MM.1S (cell line): ENCODE measurements at regions not wholly inside any gene's neighbourhood (a gene's known extent, or its start where the extent isn't known, plus 50 kb on each side); places are given as distances from the start of the nearest gene placed in this dataset.

ENCODE experiments used
- DNase-seq: peaks from one replicate; pipeline ENCODE4 v3.0.0-alpha.2; 2015
- H2AFZ ChIP-seq: fragments of 300-600 bp; sonication (generic); 2 replicates; pipeline ENCODE4 v1.6.0; 2016; ENCODE audit warnings: antibody characterized with exemption, low read length
- H3F3A ChIP-seq: fragments of 300-600 bp; sonication (generic); 2 replicates; pipeline ENCODE4 v1.6.1; 2016; ENCODE audit warnings: mild to moderate bottlenecking, antibody characterized with exemption, low read length, moderate library complexity, mixed read lengths; ENCODE audit not compliant: insufficient read depth
- H3K27ac ChIP-seq: fragments of 300-600 bp; sonication (generic); 2 replicates; pipeline ENCODE4 v1.5.1; 2016; ENCODE audit warnings: mild to moderate bottlenecking, low read length
- H3K27me3 ChIP-seq: fragments of 300-600 bp; sonication (generic); replicated peaks from 2 replicates; pipeline ENCODE4 v1.6.0; 2016; ENCODE audit warnings: low read length; ENCODE audit not compliant: insufficient read depth
- H3K36me3 ChIP-seq: fragments of 300-600 bp; sonication (generic); replicated peaks from 2 replicates; pipeline ENCODE4 v1.6.1; 2016; ENCODE audit warnings: mild to moderate bottlenecking, low read length, mixed read lengths; ENCODE audit not compliant: insufficient read depth
- H3K4me1 ChIP-seq: fragments of 300-600 bp; sonication (generic); 2 replicates; pipeline ENCODE4 v1.6.1; 2016; ENCODE audit warnings: low read length, mixed read lengths
- H3K4me2 ChIP-seq: fragments of 300-600 bp; sonication (generic); 2 replicates; pipeline ENCODE4 v1.6.0; 2016; ENCODE audit warnings: low read depth, low read length
- H3K4me3 ChIP-seq: fragments of 300-600 bp; sonication (generic); 2 replicates; pipeline ENCODE4 v1.5.1; 2016; ENCODE audit warnings: low read length, mixed read lengths
- H3K79me2 ChIP-seq: fragments of 300-600 bp; sonication (generic); 2 replicates; pipeline ENCODE4 v1.6.1; 2016; ENCODE audit warnings: mixed run types, low read length, mixed read lengths
- H3K9ac ChIP-seq: fragments of 300-600 bp; sonication (generic); 2 replicates; pipeline ENCODE4 v1.6.1; 2016; ENCODE audit warnings: low read length, mixed read lengths
- H3K9me2 ChIP-seq: fragments of 300-600 bp; sonication (generic); replicated peaks from 2 replicates; pipeline ENCODE4 v1.6.1; 2016; ENCODE audit warnings: mild to moderate bottlenecking, low read length, mixed read lengths; ENCODE audit not compliant: insufficient read depth
- H3K9me3 ChIP-seq: fragments of 300-600 bp; sonication (generic); replicated peaks from 2 replicates; pipeline ENCODE4 v1.6.1; 2016; ENCODE audit warnings: mild to moderate bottlenecking, low read length, mixed read lengths; ENCODE audit not compliant: insufficient read depth
- H4K20me1 ChIP-seq: fragments of 300-600 bp; sonication (generic); 2 replicates; pipeline ENCODE4 v1.6.1; 2016; ENCODE audit warnings: mild to moderate bottlenecking, low read length, moderate library complexity, mixed read lengths; ENCODE audit not compliant: insufficient read depth
- EZH2 ChIP-seq: fragments of 300-600 bp; sonication (generic); optimal IDR thresholded peaks from 2 replicates; pipeline ENCODE3; 2017; ENCODE audit warnings: low read depth, mild to moderate bottlenecking, antibody characterized with exemption, low read length, mixed read lengths
- EZH2phosphoT487 ChIP-seq: fragments of 300-600 bp; sonication (generic); IDR thresholded peaks from 2 replicates; pipeline ENCODE4 v1.6.1; 2018; ENCODE audit warnings: antibody characterized with exemption, low read length
- TF ChIP-seq, protein P1 (sequence below): fragments of 300-600 bp; sonication (generic); IDR thresholded peaks from 2 replicates; pipeline ENCODE4 v1.5.1; 2016; ENCODE audit warnings: antibody characterized with exemption, low read length, mixed read lengths

- Histone ChIP-seq H3K9me3 (no peaks in the 10 kb centered on the region), H3K36me3 (no peaks in the 10 kb centered on the region)
These were observed 113.9 kb upstream of the IRS2 start for GRCh38 chr13:109900320-109900719.

GRCh38 chr13:109899748-109900147, 113.4 kb upstream of the IRS2 start:
- TF ChIP-seq, protein P1, sequence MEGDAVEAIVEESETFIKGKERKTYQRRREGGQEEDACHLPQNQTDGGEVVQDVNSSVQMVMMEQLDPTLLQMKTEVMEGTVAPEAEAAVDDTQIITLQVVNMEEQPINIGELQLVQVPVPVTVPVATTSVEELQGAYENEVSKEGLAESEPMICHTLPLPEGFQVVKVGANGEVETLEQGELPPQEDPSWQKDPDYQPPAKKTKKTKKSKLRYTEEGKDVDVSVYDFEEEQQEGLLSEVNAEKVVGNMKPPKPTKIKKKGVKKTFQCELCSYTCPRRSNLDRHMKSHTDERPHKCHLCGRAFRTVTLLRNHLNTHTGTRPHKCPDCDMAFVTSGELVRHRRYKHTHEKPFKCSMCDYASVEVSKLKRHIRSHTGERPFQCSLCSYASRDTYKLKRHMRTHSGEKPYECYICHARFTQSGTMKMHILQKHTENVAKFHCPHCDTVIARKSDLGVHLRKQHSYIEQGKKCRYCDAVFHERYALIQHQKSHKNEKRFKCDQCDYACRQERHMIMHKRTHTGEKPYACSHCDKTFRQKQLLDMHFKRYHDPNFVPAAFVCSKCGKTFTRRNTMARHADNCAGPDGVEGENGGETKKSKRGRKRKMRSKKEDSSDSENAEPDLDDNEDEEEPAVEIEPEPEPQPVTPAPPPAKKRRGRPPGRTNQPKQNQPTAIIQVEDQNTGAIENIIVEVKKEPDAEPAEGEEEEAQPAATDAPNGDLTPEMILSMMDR: no peak
- no peak for TF ChIP-seq EZH2
- TF ChIP-seq EZH2phosphoT487: no peak
- no peaks in the 10 kb centered on the region for H3K79me2 ChIP-seq

More at GRCh38 chr13:109900320-109900719, 113.9 kb upstream of the IRS2 start:
- Histone ChIP-seq H3K9ac (no peak overlapping the region), H3F3A (no peaks in the 10 kb centered on the region), H3K9me2 (no peaks in the 10 kb centered on the region), H3K4me2 (no peak overlapping the region), H3K27me3 (no peaks in the 10 kb centered on the region), H3K4me3 (no peak overlapping the region), H2AFZ (no peak overlapping the region), H4K20me1 (no peaks in the 10 kb centered on the region), H3K27ac (no peak overlapping the region), H3K79me2 (no peaks in the 10 kb centered on the region), H3K4me1 (no peaks in the 10 kb centered on the region)
- no peak for DNase-seq
- TF ChIP-seq EZH2: no peak
- TF ChIP-seq, protein P1: no peak
- no peak for TF ChIP-seq EZH2phosphoT487

GRCh38 chr13:109899316-109899715, 112.9 kb upstream of the IRS2 start:
- TF ChIP-seq, protein P1: no peak
- TF ChIP-seq EZH2 (no peak), EZH2phosphoT487 (no peak)
- Histone ChIP-seq H3K27me3 (no peaks in the 10 kb centered on the region), H3K36me3 (no peaks in the 10 kb centered on the region), H3K9me2 (no peaks in the 10 kb centered on the region), H3K4me3 (no peak overlapping the region), H3K4me1 (no peaks in the 10 kb centered on the region), H3K4me2 (no peak overlapping the region), H3K79me2 (no peaks in the 10 kb centered on the region), H3K9me3 (no peaks in the 10 kb centered on the region), H4K20me1 (no peaks in the 10 kb centered on the region), H3F3A (no peaks in the 10 kb centered on the region), H3K9ac (no peak overlapping the region), H3K27ac (no peak overlapping the region), H2AFZ (no peak overlapping the region)
- DNase-seq: no peak

More at GRCh38 chr13:109899748-109900147, 113.4 kb upstream of the IRS2 start:
- H3K4me2 ChIP-seq: no peak overlapping the region
- H3K27ac ChIP-seq: no peak overlapping the region
- DNase-seq: no peak
- no peaks in the 10 kb centered on the region for H3K9me2 ChIP-seq
- no peaks in the 10 kb centered on the region for H3K4me1 ChIP-seq
- no peaks in the 10 kb centered on the region for H3F3A ChIP-seq
- no peaks in the 10 kb centered on the region for H3K9me3 ChIP-seq
- H3K4me3 ChIP-seq: no peak overlapping the region
- H2AFZ ChIP-seq: no peak overlapping the region
- no peaks in the 10 kb centered on the region for H4K20me1 ChIP-seq
- H3K27me3 ChIP-seq: no peaks in the 10 kb centered on the region
- H3K9ac ChIP-seq: no peak overlapping the region
- no peaks in the 10 kb centered on the region for H3K36me3 ChIP-seq
